H7 (cell line): ENCODE measurements at regions not wholly inside any gene's neighbourhood (a gene's known extent, or its start where the extent isn't known, plus 50 kb on each side); places are given as distances from the start of the nearest gene placed in this dataset.

Source experiments
- DNase-seq: peaks from one replicate; pipeline ENCODE4 v3.0.0; 2012
- H3K27me3 ChIP-seq: 2 replicates; pipeline ENCODE4 v1.6.0; 2011; ENCODE audit warnings: mild to moderate bottlenecking, low read length; ENCODE audit not compliant: control insufficient read depth, insufficient read depth
- H3K36me3 ChIP-seq: replicated peaks from 2 replicates; pipeline ENCODE4 v1.5.1; 2011; ENCODE audit warnings: low read length; ENCODE audit not compliant: control insufficient read depth, insufficient read depth
- H3K4me3 ChIP-seq: 2 replicates; pipeline ENCODE4 v1.5.1; 2011; ENCODE audit warnings: low read depth, mild to moderate bottlenecking, control low read depth, low read length, moderate library complexity; ENCODE audit not compliant: insufficient read depth

GRCh38 chr2:215767625-215768024 lies 245.7 kb downstream of the MREG start:
- DNase-seq: no peak
- H3K36me3 ChIP-seq: no peaks in the 10 kb centered on the region
- H3K4me3 ChIP-seq: no peak overlapping the region
- H3K27me3 ChIP-seq: no peaks in the 10 kb centered on the region

- no peak for DNase-seq
- no peaks in the 10 kb centered on the region for H3K36me3 ChIP-seq
- no peaks in the 10 kb centered on the region for H3K27me3 ChIP-seq
- no peak overlapping the region for H3K4me3 ChIP-seq
Measured at GRCh38 chr2:215765729-215766360, 247.5 kb downstream of the MREG start.

- no peak overlapping the region for H3K4me3 ChIP-seq
- no peaks in the 10 kb centered on the region for H3K36me3 ChIP-seq
- no peaks in the 10 kb centered on the region for H3K27me3 ChIP-seq
- no peak for DNase-seq
Measured at GRCh38 chr2:215764441-215765048, 248.8 kb downstream of the MREG start.

GRCh38 chr2:215760557-215760956 lies 252.8 kb downstream of the MREG start:
- H3K4me3 ChIP-seq: no peak overlapping the region

GRCh38 chr2:215760091-215760490 lies 253.3 kb downstream of the MREG start:
- H3K36me3 ChIP-seq: no peaks in the 10 kb centered on the region
- no peak overlapping the region for H3K4me3 ChIP-seq
- H3K27me3 ChIP-seq: no peaks in the 10 kb centered on the region
- DNase-seq: no peak

More at GRCh38 chr2:215760557-215760956, 252.8 kb downstream of the MREG start:
- H3K27me3 ChIP-seq: no peaks in the 10 kb centered on the region
- DNase-seq: no peak
- no peaks in the 10 kb centered on the region for H3K36me3 ChIP-seq

GRCh38 chr2:215758691-215759090 lies 254.7 kb downstream of the MREG start:
- Histone ChIP-seq H3K36me3 (no peaks in the 10 kb centered on the region), H3K27me3 (no peaks in the 10 kb centered on the region), H3K4me3 (no peak overlapping the region)
- DNase-seq: no peak

- Histone ChIP-seq H3K36me3 (no peaks in the 10 kb centered on the region), H3K27me3 (no peaks in the 10 kb centered on the region), H3K4me3 (no peak overlapping the region)
- DNase-seq: no peak
Measured at GRCh38 chr2:215756346-215756730, 257.0 kb downstream of the MREG start.

GRCh38 chr2:215755641-215756345 lies 257.6 kb downstream of the MREG start:
- no peak overlapping the region for H3K4me3 ChIP-seq
- H3K27me3 ChIP-seq: no peaks in the 10 kb centered on the region
- no peak for DNase-seq
- H3K36me3 ChIP-seq: no peaks in the 10 kb centered on the region

GRCh38 chr2:215754546-215754945 lies 258.8 kb downstream of the MREG start:
- Histone ChIP-seq H3K27me3 (no peaks in the 10 kb centered on the region), H3K4me3 (no peak overlapping the region), H3K36me3 (no peaks in the 10 kb centered on the region)
- no peak for DNase-seq

- no peaks in the 10 kb centered on the region for H3K27me3 ChIP-seq
- H3K4me3 ChIP-seq: no peak overlapping the region
- H3K36me3 ChIP-seq: no peaks in the 10 kb centered on the region
- no peak for DNase-seq
Measured at GRCh38 chr2:215753808-215754207, 259.5 kb downstream of the MREG start.

- H3K4me3 ChIP-seq: no peak overlapping the region
- H3K27me3 ChIP-seq: no peaks in the 10 kb centered on the region
- DNase-seq: no peak
- H3K36me3 ChIP-seq: no peaks in the 10 kb centered on the region
Measured at GRCh38 chr2:215752991-215753390, 260.4 kb downstream of the MREG start.

- DNase-seq: no peak
- no peak overlapping the region for H3K4me3 ChIP-seq
- no peaks in the 10 kb centered on the region for H3K36me3 ChIP-seq
- H3K27me3 ChIP-seq: no peaks in the 10 kb centered on the region
Measured at GRCh38 chr2:215752436-215752835, 260.9 kb downstream of the MREG start.

- H3K36me3 ChIP-seq: no peaks in the 10 kb centered on the region
- no peak for DNase-seq
- no peak overlapping the region for H3K4me3 ChIP-seq
- no peaks in the 10 kb centered on the region for H3K27me3 ChIP-seq
Measured at GRCh38 chr2:215751911-215752272, 261.5 kb downstream of the MREG start.

- H3K27me3 ChIP-seq: no peaks in the 10 kb centered on the region
- DNase-seq: no peak
- H3K4me3 ChIP-seq: no peak overlapping the region
- H3K36me3 ChIP-seq: no peaks in the 10 kb centered on the region
Measured at GRCh38 chr2:215751200-215751910, 262.0 kb downstream of the MREG start.

- Histone ChIP-seq H3K4me3 (no peak overlapping the region), H3K36me3 (no peaks in the 10 kb centered on the region), H3K27me3 (no peaks in the 10 kb centered on the region)
- no peak for DNase-seq
Measured at GRCh38 chr2:215750763-215751162, 262.6 kb downstream of the MREG start.
